Loucy (cell line): ENCODE measurements at regions not wholly inside any gene's neighbourhood (a gene's known extent, or its start where the extent isn't known, plus 50 kb on each side); places are given as distances from the start of the nearest gene placed in this dataset.

Experiments
- CTCF ChIP-seq: fragments of 200-600 bp; sonication (generic); conservative IDR thresholded peaks from 2 replicates; pipeline ENCODE4 v1.5.1; 2014; ENCODE audit warnings: mild to moderate bottlenecking, antibody characterized with exemption, low read length
- EZH2phosphoT487 ChIP-seq: fragments of 200-600 bp; IDR thresholded peaks from 2 replicates; pipeline ENCODE4 v1.6.1; 2018; ENCODE audit warnings: antibody characterized with exemption, mild to moderate bottlenecking, moderate library complexity, borderline replicate concordance

GRCh38 chr9:89935115-89935514, 330.3 kb downstream of the GADD45G start:
- TF ChIP-seq CTCF (no peak), EZH2phosphoT487 (no peak)
